ENCODE measurements at regions not wholly inside any gene's neighbourhood (a gene's known extent, or its start where the extent isn't known, plus 50 kb on each side); places are given as distances from the start of the nearest gene placed in this dataset.

DNA sequence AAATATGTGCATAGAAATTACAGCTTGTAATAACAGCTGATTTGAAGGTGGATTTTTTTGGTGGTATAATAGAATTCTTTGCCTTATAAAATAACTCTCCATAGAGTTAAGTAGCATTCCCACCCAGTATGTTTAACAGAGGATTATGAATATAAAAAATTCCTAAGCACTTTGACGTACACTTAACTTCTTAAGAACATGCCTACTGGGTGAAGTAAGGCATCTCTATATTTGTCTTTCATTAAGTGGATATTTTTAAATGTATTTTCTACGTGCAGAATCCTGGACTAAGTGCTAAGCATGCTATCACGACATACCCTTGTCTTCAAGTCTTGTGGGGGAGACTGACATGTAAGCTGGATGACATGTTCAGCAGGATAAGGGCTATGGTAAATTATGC lies 217.7 kb upstream of the BMPER start:
- Histone ChIP-seq H3K27ac (ENCODE audit: low read length) (no peak overlapping the region), H4K20me1 (ENCODE audit: insufficient read depth, low read length) (no peaks in the 10 kb centered on the region), H3K27me3 (ENCODE audit: low read depth, low read length) (no peaks in the 10 kb centered on the region), H3K79me2 (ENCODE audit: low read length) (no peaks in the 10 kb centered on the region), H3K4me3 (ENCODE audit: low read length) (no peak overlapping the region), H3K9ac (ENCODE audit: low read length) (no peak overlapping the region), H3K9me3 (ENCODE audit: insufficient read depth, low read length) (no peaks in the 10 kb centered on the region), H3K4me1 (ENCODE audit: low read length) (no peaks in the 10 kb centered on the region), H2AFZ (ENCODE audit: low read depth, low read length) (no peak overlapping the region), H3K36me3 (replicated peaks; ENCODE audit: low read depth, low read length) (no peaks in the 10 kb centered on the region), H3K4me2 (ENCODE audit: low read length) (no peak overlapping the region)
- no peak for TF ChIP-seq EZH2phosphoT487 (IDR thresholded peaks at IDR 0.05; ENCODE audit: low read depth)
- TF ChIP-seq, protein P1, sequence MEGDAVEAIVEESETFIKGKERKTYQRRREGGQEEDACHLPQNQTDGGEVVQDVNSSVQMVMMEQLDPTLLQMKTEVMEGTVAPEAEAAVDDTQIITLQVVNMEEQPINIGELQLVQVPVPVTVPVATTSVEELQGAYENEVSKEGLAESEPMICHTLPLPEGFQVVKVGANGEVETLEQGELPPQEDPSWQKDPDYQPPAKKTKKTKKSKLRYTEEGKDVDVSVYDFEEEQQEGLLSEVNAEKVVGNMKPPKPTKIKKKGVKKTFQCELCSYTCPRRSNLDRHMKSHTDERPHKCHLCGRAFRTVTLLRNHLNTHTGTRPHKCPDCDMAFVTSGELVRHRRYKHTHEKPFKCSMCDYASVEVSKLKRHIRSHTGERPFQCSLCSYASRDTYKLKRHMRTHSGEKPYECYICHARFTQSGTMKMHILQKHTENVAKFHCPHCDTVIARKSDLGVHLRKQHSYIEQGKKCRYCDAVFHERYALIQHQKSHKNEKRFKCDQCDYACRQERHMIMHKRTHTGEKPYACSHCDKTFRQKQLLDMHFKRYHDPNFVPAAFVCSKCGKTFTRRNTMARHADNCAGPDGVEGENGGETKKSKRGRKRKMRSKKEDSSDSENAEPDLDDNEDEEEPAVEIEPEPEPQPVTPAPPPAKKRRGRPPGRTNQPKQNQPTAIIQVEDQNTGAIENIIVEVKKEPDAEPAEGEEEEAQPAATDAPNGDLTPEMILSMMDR (IDR thresholded peaks at IDR 0.05; ENCODE audit: low read depth, low read length), result no peak

DNA sequence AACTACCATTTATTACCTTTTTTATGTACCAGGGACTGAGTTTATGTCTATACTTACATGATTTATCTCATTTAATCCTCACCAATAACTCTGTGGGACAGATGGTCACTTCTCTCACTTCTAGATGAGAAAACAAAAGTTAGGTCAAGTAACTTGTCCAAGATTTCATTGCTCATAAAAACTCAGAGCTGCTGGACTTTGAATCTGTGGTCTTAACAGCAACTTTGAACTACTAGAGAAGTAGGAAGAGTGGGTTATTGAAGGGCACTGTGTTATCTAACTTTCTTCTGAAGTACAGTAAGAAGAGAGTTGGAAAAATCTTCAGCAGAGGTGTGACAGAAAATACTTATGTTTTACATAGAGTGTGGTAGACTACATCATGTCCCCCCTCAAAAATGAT lies 214.2 kb upstream of the BMPER start:
- Histone ChIP-seq H2AFZ (ENCODE audit: low read depth, low read length) (no peak overlapping the region), H3K9me3 (ENCODE audit: insufficient read depth, low read length) (no peaks in the 10 kb centered on the region), H3K9ac (ENCODE audit: low read length) (no peak overlapping the region), H3K27ac (ENCODE audit: low read length) (no peak overlapping the region), H3K79me2 (ENCODE audit: low read length) (no peaks in the 10 kb centered on the region), H3K27me3 (ENCODE audit: low read depth, low read length) (no peaks in the 10 kb centered on the region), H3K4me1 (ENCODE audit: low read length) (no peaks in the 10 kb centered on the region), H3K4me3 (ENCODE audit: low read length) (no peak overlapping the region), H3K36me3 (replicated peaks; ENCODE audit: low read depth, low read length) (no peaks in the 10 kb centered on the region), H4K20me1 (ENCODE audit: insufficient read depth, low read length) (no peaks in the 10 kb centered on the region), H3K4me2 (ENCODE audit: low read length) (no peak overlapping the region)
- TF ChIP-seq, protein P1 (IDR thresholded peaks at IDR 0.05; ENCODE audit: low read depth, low read length), result no peak
- no peak for TF ChIP-seq EZH2phosphoT487 (IDR thresholded peaks at IDR 0.05; ENCODE audit: low read depth)

DNA sequence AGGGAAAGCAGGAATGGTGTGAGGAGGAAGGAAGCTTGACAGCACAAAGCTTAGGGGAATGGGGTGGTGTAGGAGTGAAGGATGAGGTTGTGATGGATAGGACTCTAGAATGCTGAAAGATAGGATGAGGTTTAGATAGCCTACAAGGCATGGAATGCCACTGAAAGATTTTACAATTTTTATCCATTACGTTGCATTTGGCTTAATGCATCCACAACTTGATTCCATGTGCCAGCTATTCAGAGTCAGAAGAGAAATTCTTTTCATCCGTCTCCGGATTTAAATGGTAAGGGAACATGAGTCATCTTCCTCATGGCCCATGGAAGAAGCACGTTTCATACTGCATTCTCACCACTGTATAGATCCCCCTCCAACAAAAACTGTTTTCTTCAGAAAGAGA lies 212.4 kb upstream of the BMPER start:
- Histone ChIP-seq H3K4me1 (ENCODE audit: low read length) (peaks cover 3% of the 10 kb centered on the region), H3K36me3 (replicated peaks; ENCODE audit: low read depth, low read length) (no peaks in the 10 kb centered on the region), H3K9ac (ENCODE audit: low read length) (no peak overlapping the region), H3K4me2 (ENCODE audit: low read length) (no peak overlapping the region), H3K9me3 (ENCODE audit: insufficient read depth, low read length) (no peaks in the 10 kb centered on the region), H3K4me3 (ENCODE audit: low read length) (no peak overlapping the region), H3K27me3 (ENCODE audit: low read depth, low read length) (no peaks in the 10 kb centered on the region), H3K79me2 (ENCODE audit: low read length) (no peaks in the 10 kb centered on the region), H2AFZ (ENCODE audit: low read depth, low read length) (no peak overlapping the region), H4K20me1 (ENCODE audit: insufficient read depth, low read length) (no peaks in the 10 kb centered on the region), H3K27ac (ENCODE audit: low read length) (no peak overlapping the region)
- TF ChIP-seq, protein P1 (IDR thresholded peaks at IDR 0.05; ENCODE audit: low read depth, low read length), result no peak
- no peak for TF ChIP-seq EZH2phosphoT487 (IDR thresholded peaks at IDR 0.05; ENCODE audit: low read depth)

DNA sequence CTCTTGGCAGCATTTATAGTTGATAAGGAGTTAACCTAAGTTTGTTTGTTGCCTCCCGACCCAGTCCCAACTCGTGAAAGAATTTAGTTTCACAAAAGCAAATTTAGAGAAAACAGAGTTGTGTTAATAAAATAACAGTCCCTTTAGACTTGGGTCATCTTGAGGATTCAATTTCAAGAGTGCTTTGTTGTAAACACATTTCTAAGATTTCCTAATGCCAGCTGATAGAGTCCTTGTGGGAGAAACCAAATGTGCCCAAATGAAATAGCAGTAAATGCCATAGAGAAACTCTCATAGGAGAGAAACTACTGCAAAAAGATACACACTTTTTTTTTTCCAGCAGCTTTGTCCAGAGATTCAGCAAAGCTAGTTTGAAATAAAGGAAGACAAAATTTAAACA lies 211.3 kb upstream of the BMPER start:
- Histone ChIP-seq H3K9me3 (ENCODE audit: insufficient read depth, low read length) (no peaks in the 10 kb centered on the region), H3K9ac (ENCODE audit: low read length) (no peak overlapping the region), H4K20me1 (ENCODE audit: insufficient read depth, low read length) (no peaks in the 10 kb centered on the region), H3K4me3 (ENCODE audit: low read length) (no peak overlapping the region), H3K4me1 (ENCODE audit: low read length) (peaks cover 14% of the 10 kb centered on the region), H3K27ac (ENCODE audit: low read length) (no peak overlapping the region), H3K27me3 (ENCODE audit: low read depth, low read length) (no peaks in the 10 kb centered on the region), H3K79me2 (ENCODE audit: low read length) (no peaks in the 10 kb centered on the region), H3K4me2 (ENCODE audit: low read length) (no peak overlapping the region), H2AFZ (ENCODE audit: low read depth, low read length) (no peak overlapping the region), H3K36me3 (replicated peaks; ENCODE audit: low read depth, low read length) (no peaks in the 10 kb centered on the region)
- no peak for TF ChIP-seq EZH2phosphoT487 (IDR thresholded peaks at IDR 0.05; ENCODE audit: low read depth)
- TF ChIP-seq, protein P1 (IDR thresholded peaks at IDR 0.05; ENCODE audit: low read depth, low read length), result no peak

Data from OCI-LY3 (cell line).